IMR-90 (cell line): ENCODE measurements at regions not wholly inside any gene's neighbourhood (a gene's known extent, or its start where the extent isn't known, plus 50 kb on each side); places are given as distances from the start of the nearest gene placed in this dataset.

Source experiments
- ATAC-seq: fragments of 200-7000 bp; cut with Tn5 transposase; 2 replicates; pipeline ENCODE4 v1.9.1; 2020; ENCODE audit warnings: low read depth, mild to moderate bottlenecking, moderate library complexity
- BruUV-seq: library from RNA; stranded (reverse); fragments of 400-500 nt; replicated peaks from 2 replicates; lab custom pipeline; 2021; lab: Mats Ljungman, UMichigan
- CTCF ChIA-PET: fragments of 300-600 bp; formaldehyde crosslinking; extraction: SDS; loops from one replicate; lab custom pipeline; 2021; ENCODE audit warnings: antibody characterized with exemption; lab: Yijun Ruan, JAX
- POLR2A ChIA-PET: fragments of 300-600 bp; sonication (Branson Sonifier 250); formaldehyde crosslinking; loops from one replicate; lab custom pipeline; 2022; ENCODE audit warnings: antibody characterized with exemption; ENCODE audit not compliant: unreplicated experiment; lab: Charles Lee
- DNase-seq: peaks from one replicate; pipeline ENCODE4 v3.0.0; 2013
- H2AFZ ChIP-seq: replicated peaks from 2 replicates; pipeline ENCODE3; 2013; ENCODE audit warnings: low read length, mild to moderate bottlenecking; ENCODE audit not compliant: poor library complexity
- H2AK5ac ChIP-seq: 2 replicates; pipeline ENCODE4 v1.6.1; 2013; ENCODE audit warnings: low read depth, low read length, inconsistent platforms
- H2AK9ac ChIP-seq: replicated peaks from 2 replicates; pipeline ENCODE3; 2013; ENCODE audit warnings: mild to moderate bottlenecking, low read depth, low read length, moderate library complexity; ENCODE audit not compliant: poor library complexity
- H2BK120ac ChIP-seq: 2 replicates; pipeline ENCODE4 v1.6.1; 2013; ENCODE audit warnings: low read depth, low read length, inconsistent platforms
- H2BK15ac ChIP-seq: 3 replicates; pipeline ENCODE4 v1.6.1; 2013; ENCODE audit warnings: low read depth, low read length, inconsistent platforms
- H2BK20ac ChIP-seq: 2 replicates; pipeline ENCODE4 v1.6.1; 2013; ENCODE audit warnings: low read depth, mild to moderate bottlenecking, inconsistent platforms, low read length, moderate library complexity
- H2BK5ac ChIP-seq: 2 replicates; pipeline ENCODE4 v1.6.1; 2013; ENCODE audit warnings: mild to moderate bottlenecking, low read depth, low read length, inconsistent platforms; ENCODE audit not compliant: poor library complexity, severe bottlenecking
- H3K14ac ChIP-seq: replicated peaks from 2 replicates; pipeline ENCODE4 v1.6.1; 2013; ENCODE audit warnings: low read depth, low read length, inconsistent platforms
- H3K18ac ChIP-seq: 2 replicates; pipeline ENCODE4 v1.6.1; 2013; ENCODE audit warnings: low read depth, low read length, control low read depth
- H3K23ac ChIP-seq: 2 replicates; pipeline ENCODE4 v1.6.1; 2013; ENCODE audit warnings: low read depth, low read length, inconsistent platforms
- H3K27ac ChIP-seq: 2 replicates; pipeline ENCODE4 v1.5.1; 2013; ENCODE audit warnings: mild to moderate bottlenecking, control low read depth, low read length; ENCODE audit not compliant: insufficient read depth
- H3K27me3 ChIP-seq: 2 replicates; pipeline ENCODE4 v1.6.1; 2013; ENCODE audit warnings: low read length; ENCODE audit not compliant: control insufficient read depth, insufficient read depth
- H3K36me3 ChIP-seq: 2 replicates; pipeline ENCODE4 v1.6.1; 2013; ENCODE audit warnings: low read length, mixed read lengths; ENCODE audit not compliant: control insufficient read depth, insufficient read depth
- H3K4ac ChIP-seq: 2 replicates; pipeline ENCODE4 v1.6.1; 2013; ENCODE audit warnings: low read depth, low read length, inconsistent platforms
- H3K4me1 ChIP-seq: 2 replicates; pipeline ENCODE4 v1.6.1; 2013; ENCODE audit warnings: low read length, mixed read lengths; ENCODE audit not compliant: control insufficient read depth, insufficient read depth
- H3K4me2 ChIP-seq: 2 replicates; pipeline ENCODE4 v1.6.1; 2013; ENCODE audit warnings: low read depth, mild to moderate bottlenecking, control low read depth, low read length, moderate library complexity
- H3K4me3 ChIP-seq: 2 replicates; pipeline ENCODE4 v1.5.1; 2013; ENCODE audit warnings: low read depth, mild to moderate bottlenecking, control low read depth, low read length, moderate library complexity; ENCODE audit not compliant: insufficient read depth
- H3K56ac ChIP-seq: 2 replicates; pipeline ENCODE4 v1.6.1; 2013; ENCODE audit warnings: low read length, inconsistent platforms; ENCODE audit not compliant: insufficient read depth; ENCODE audit errors: extremely low read depth
- H3K79me1 ChIP-seq, 2 experiments: 2 replicates each; pipeline ENCODE4 v1.6.1; 2013; ENCODE audit warnings: low read length in 2 of 2, inconsistent platforms in 1 of 2, low read depth in 1 of 2
- H3K9ac ChIP-seq: 2 replicates; pipeline ENCODE4 v1.6.1; 2013; ENCODE audit warnings: low read depth, low read length, control low read depth
- H3K9me1 ChIP-seq: 2 replicates; pipeline ENCODE4 v1.6.1; 2013; ENCODE audit warnings: low read length, inconsistent platforms; ENCODE audit not compliant: insufficient read depth
- H3K9me3 ChIP-seq: 2 replicates; pipeline ENCODE4 v1.6.1; 2013; ENCODE audit warnings: low read length; ENCODE audit not compliant: control insufficient read depth, insufficient read depth
- H4K20me1 ChIP-seq: 2 replicates; pipeline ENCODE4 v1.6.1; 2013; ENCODE audit warnings: low read length, inconsistent platforms; ENCODE audit not compliant: insufficient read depth
- H4K5ac ChIP-seq: 2 replicates; pipeline ENCODE4 v1.6.1; 2013; ENCODE audit warnings: mild to moderate bottlenecking, low read depth, low read length, control low read depth
- H4K8ac ChIP-seq, 2 experiments: 2 replicates each; pipeline ENCODE4 v1.6.1; 2013; ENCODE audit warnings: low read depth in 2 of 2, low read length in 2 of 2, control low read depth in 1 of 2, inconsistent platforms in 1 of 2
- H4K91ac ChIP-seq: 2 replicates; pipeline ENCODE4 v1.6.1; 2013; ENCODE audit warnings: low read depth, low read length, inconsistent platforms; ENCODE audit not compliant: insufficient read depth
- BHLHE40 ChIP-seq: fragments of 150-350 bp; IDR thresholded peaks from 2 replicates; pipeline ENCODE4 v1.6.1; 2016; ENCODE audit warnings: mild to moderate bottlenecking, low read depth, low read length
- CEBPB ChIP-seq: IDR thresholded peaks from 2 replicates; pipeline ENCODE4 v1.6.1; 2012; ENCODE audit warnings: low read depth, low read length, improper control_type of control experiment
- CHD1 ChIP-seq: IDR thresholded peaks from 2 replicates; pipeline ENCODE4 v1.6.1; 2012; ENCODE audit warnings: low read depth, low read length, improper control_type of control experiment
- FOS ChIP-seq: fragments of 150-350 bp; IDR thresholded peaks from 2 replicates; pipeline ENCODE4 v1.6.1; 2016; ENCODE audit warnings: low read depth, low read length
- MAFK ChIP-seq: IDR thresholded peaks from 2 replicates; pipeline ENCODE4 v1.6.1; 2012; ENCODE audit warnings: low read depth, low read length, improper control_type of control experiment
- MAZ ChIP-seq: IDR thresholded peaks from 2 replicates; pipeline ENCODE4 v1.6.1; 2012; ENCODE audit warnings: low read depth, mild to moderate bottlenecking, low read length, improper control_type of control experiment, moderate library complexity, borderline replicate concordance
- MXI1 ChIP-seq: IDR thresholded peaks from 2 replicates; pipeline ENCODE4 v1.6.1; 2012; ENCODE audit warnings: low read depth, mild to moderate bottlenecking, low read length, moderate library complexity, borderline replicate concordance
- NFE2L2 ChIP-seq: fragments of 150-350 bp; IDR thresholded peaks from 2 replicates; pipeline ENCODE4 v1.6.1; 2016; ENCODE audit warnings: low read depth, mild to moderate bottlenecking, low read length
- POLR2A ChIP-seq: IDR thresholded peaks from 2 replicates; pipeline ENCODE4 v1.6.1; 2012; ENCODE audit warnings: mild to moderate bottlenecking, low read depth, low read length
- RAD21 ChIP-seq: IDR thresholded peaks from 2 replicates; pipeline ENCODE4 v1.6.1; 2012; ENCODE audit warnings: low read length, improper control_type of control experiment
- RCOR1 ChIP-seq: IDR thresholded peaks from 2 replicates; pipeline ENCODE4 v1.6.1; 2012; ENCODE audit warnings: mild to moderate bottlenecking, low read length, improper control_type of control experiment; ENCODE audit not compliant: insufficient replicate concordance
- RFX5 ChIP-seq: IDR thresholded peaks from 2 replicates; pipeline ENCODE4 v1.8.0; 2012; ENCODE audit warnings: low read depth, mild to moderate bottlenecking, low read length, moderate library complexity
- SMC3 ChIP-seq: fragments of 150-350 bp; IDR thresholded peaks from 2 replicates; pipeline ENCODE4 v1.6.1; 2016; ENCODE audit warnings: low read depth, mild to moderate bottlenecking, antibody characterized with exemption, low read length, moderate library complexity
- WGBS, 2 experiments: methylation state at CpG; one replicate each; pipeline versions ENCODE4 v1.1.5 to v1.1.7; 2013; ENCODE audit warnings: missing lambda C conversion rate in 2 of 2; ENCODE audit not compliant: insufficient read length in 1 of 2; ENCODE audit errors: extremely low coverage in 2 of 2; 5-methylcytosine and 5-hydroxymethylcytosine counted together
- dilution Hi-C: fragments of 300-500 bp; cut with HindIII; formaldehyde crosslinking; loops from one replicate; pipeline ENCODE4 v1.14.3; 2018; ENCODE audit warnings: low sequenced_read_pairs; ENCODE audit not compliant: unreplicated experiment
- in situ Hi-C: fragments of 300-500 bp; cut with MboI; formaldehyde crosslinking; loops from 3 replicates; pipeline ENCODE4 v1.14.3; 2019; ENCODE audit warnings: low sequenced_read_pairs, inconsistent platforms, mixed read lengths
- intact Hi-C: fragments of 100-400 bp; cut with micrococcal nuclease; formaldehyde crosslinking; loops from 2 replicates; pipeline ENCODE4 v1.10.0; 2022
- TF ChIP-seq, protein P1 (sequence below): fragments of 150-350 bp; IDR thresholded peaks from 2 replicates; pipeline ENCODE4 v1.6.1; 2016; ENCODE audit warnings: low read depth, mild to moderate bottlenecking, low read length, moderate library complexity, borderline replicate concordance
- TF ChIP-seq, protein P2 (sequence below): fragments of 150-350 bp; IDR thresholded peaks from 2 replicates; pipeline ENCODE4 v1.6.1; 2017; ENCODE audit warnings: mild to moderate bottlenecking, antibody characterized with exemption, low read length, low read depth
- TF ChIP-seq, protein P3 (sequence below): conservative IDR thresholded peaks from 2 replicates; pipeline ENCODE4 v1.5.1; 2012; ENCODE audit warnings: mild to moderate bottlenecking, low read depth, low read length, improper control_type of control experiment

DNA sequence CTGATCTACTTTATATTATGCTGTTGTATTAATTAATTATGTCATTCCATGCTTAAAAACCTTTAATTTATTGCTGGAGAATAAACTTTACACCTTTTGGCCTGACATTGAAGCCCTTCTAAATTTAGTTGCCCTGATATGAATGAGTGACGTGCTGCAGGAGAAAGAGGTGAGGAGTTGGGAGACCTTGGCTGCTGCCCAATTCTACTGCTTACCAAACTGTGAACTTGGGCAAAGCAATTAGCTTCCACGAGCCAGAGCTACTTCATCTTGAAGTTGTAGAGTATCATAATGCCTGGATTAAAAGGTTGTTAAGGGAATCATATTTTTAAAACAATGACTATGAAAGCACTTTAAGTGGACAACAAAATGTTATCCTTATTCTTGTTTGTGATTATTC lies 126.8 kb upstream of the DEPDC1 start:
- H2AK5ac ChIP-seq = no peak overlapping the region
- dilution Hi-C loops (no loop called here), in situ Hi-C loops (no loop called here), intact Hi-C loops (no loop called here)
- no peak overlapping the region for H4K91ac ChIP-seq
- no peak overlapping the region for H4K5ac ChIP-seq
- no peak overlapping the region for H2AFZ ChIP-seq
- H2BK120ac ChIP-seq = no peak overlapping the region
- no peaks in the 10 kb centered on the region for H3K9me1 ChIP-seq
- no peaks in the 10 kb centered on the region for H4K20me1 ChIP-seq
- WGBS, 2 experiments = no CpG with 5 or more reads among the region's 2 CpGs
- ATAC-seq (no peak), DNase-seq (no peak)
- H2BK20ac ChIP-seq = no peak overlapping the region
- peaks cover 5% of the 10 kb centered on the region for H3K9me3 ChIP-seq
- H2BK5ac ChIP-seq = no peak overlapping the region
- H3K14ac ChIP-seq = no peak overlapping the region
- H4K8ac ChIP-seq = no peak overlapping the region
- H3K36me3 ChIP-seq = no peaks in the 10 kb centered on the region
- POLR2A ChIA-PET = no interaction called here
- CTCF ChIA-PET = no interaction called here
- H3K56ac ChIP-seq = no peak overlapping the region
- BruUV-seq = no TSS peak
- H3K23ac ChIP-seq = no peak overlapping the region
- no peak overlapping the region for H3K4me3 ChIP-seq
- no peak overlapping the region for H2AK9ac ChIP-seq
- H3K27me3 ChIP-seq = no peaks in the 10 kb centered on the region
- H3K27ac ChIP-seq = no peak overlapping the region
- H3K4ac ChIP-seq = no peak overlapping the region
- H3K4me2 ChIP-seq = no peak overlapping the region
- no peaks in the 10 kb centered on the region for H3K4me1 ChIP-seq
- TF ChIP-seq CEBPB (no peak), MAFK (no peak), MXI1 (no peak), RAD21 (no peak), POLR2A (no peak), BHLHE40 (no peak), RFX5 (no peak), NFE2L2 (no peak), RCOR1 (no peak), CHD1 (no peak), FOS (no peak), SMC3 (no peak), MAZ (no peak)
- TF ChIP-seq, protein P1, sequence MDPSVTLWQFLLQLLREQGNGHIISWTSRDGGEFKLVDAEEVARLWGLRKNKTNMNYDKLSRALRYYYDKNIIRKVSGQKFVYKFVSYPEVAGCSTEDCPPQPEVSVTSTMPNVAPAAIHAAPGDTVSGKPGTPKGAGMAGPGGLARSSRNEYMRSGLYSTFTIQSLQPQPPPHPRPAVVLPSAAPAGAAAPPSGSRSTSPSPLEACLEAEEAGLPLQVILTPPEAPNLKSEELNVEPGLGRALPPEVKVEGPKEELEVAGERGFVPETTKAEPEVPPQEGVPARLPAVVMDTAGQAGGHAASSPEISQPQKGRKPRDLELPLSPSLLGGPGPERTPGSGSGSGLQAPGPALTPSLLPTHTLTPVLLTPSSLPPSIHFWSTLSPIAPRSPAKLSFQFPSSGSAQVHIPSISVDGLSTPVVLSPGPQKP = no peak
- TF ChIP-seq, protein P2, sequence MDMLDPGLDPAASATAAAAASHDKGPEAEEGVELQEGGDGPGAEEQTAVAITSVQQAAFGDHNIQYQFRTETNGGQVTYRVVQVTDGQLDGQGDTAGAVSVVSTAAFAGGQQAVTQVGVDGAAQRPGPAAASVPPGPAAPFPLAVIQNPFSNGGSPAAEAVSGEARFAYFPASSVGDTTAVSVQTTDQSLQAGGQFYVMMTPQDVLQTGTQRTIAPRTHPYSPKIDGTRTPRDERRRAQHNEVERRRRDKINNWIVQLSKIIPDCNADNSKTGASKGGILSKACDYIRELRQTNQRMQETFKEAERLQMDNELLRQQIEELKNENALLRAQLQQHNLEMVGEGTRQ = no peak
- TF ChIP-seq, protein P3, sequence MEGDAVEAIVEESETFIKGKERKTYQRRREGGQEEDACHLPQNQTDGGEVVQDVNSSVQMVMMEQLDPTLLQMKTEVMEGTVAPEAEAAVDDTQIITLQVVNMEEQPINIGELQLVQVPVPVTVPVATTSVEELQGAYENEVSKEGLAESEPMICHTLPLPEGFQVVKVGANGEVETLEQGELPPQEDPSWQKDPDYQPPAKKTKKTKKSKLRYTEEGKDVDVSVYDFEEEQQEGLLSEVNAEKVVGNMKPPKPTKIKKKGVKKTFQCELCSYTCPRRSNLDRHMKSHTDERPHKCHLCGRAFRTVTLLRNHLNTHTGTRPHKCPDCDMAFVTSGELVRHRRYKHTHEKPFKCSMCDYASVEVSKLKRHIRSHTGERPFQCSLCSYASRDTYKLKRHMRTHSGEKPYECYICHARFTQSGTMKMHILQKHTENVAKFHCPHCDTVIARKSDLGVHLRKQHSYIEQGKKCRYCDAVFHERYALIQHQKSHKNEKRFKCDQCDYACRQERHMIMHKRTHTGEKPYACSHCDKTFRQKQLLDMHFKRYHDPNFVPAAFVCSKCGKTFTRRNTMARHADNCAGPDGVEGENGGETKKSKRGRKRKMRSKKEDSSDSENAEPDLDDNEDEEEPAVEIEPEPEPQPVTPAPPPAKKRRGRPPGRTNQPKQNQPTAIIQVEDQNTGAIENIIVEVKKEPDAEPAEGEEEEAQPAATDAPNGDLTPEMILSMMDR = no peak
- no peak overlapping the region for H3K9ac ChIP-seq
- H3K79me1 ChIP-seq = no peaks in the 10 kb centered on the region
- no peak overlapping the region for H3K18ac ChIP-seq
- H2BK15ac ChIP-seq = no peak overlapping the region
